ENCODE measurements at regions not wholly inside any gene's neighbourhood (a gene's known extent, or its start where the extent isn't known, plus 50 kb on each side); places are given as distances from the start of the nearest gene placed in this dataset.
"Not testable (repeated sequence)": the region's sequence is repeated elsewhere in the genome, so short reads cannot be mapped to it uniquely, and the experiment has no call there.

GRCh38 chr1:232422898-232423297, 207.0 kb downstream of the SIPA1L2 start:
- intact Hi-C loops (cut with micrococcal nuclease), result no loop called here

GRCh38 chr1:232422098-232422497, 207.8 kb downstream of the SIPA1L2 start:
- intact Hi-C loops (cut with micrococcal nuclease), result no loop called here

- intact Hi-C loops (cut with micrococcal nuclease), result no loop called here
Observed at GRCh38 chr1:232421143-232421796, 208.7 kb downstream of the SIPA1L2 start.

- intact Hi-C loops (cut with micrococcal nuclease), result no loop called here
Observed at GRCh38 chr1:232417636-232418248, 212.2 kb downstream of the SIPA1L2 start.

GRCh38 chr1:232416026-232416568, 213.8 kb downstream of the SIPA1L2 start:
- intact Hi-C loops (cut with micrococcal nuclease), result no loop called here

- intact Hi-C loops (cut with micrococcal nuclease), result not testable (repeated sequence)
Observed at GRCh38 chr1:232415481-232415880, 214.5 kb downstream of the SIPA1L2 start.

GRCh38 chr1:232414100-232414499, 215.8 kb downstream of the SIPA1L2 start:
- intact Hi-C loops (cut with micrococcal nuclease), result no loop called here

- intact Hi-C loops (cut with micrococcal nuclease), result no loop called here
Observed at GRCh38 chr1:232413674-232414073, 216.3 kb downstream of the SIPA1L2 start.

GRCh38 chr1:232409584-232409983, 220.3 kb downstream of the SIPA1L2 start:
- intact Hi-C loops (cut with micrococcal nuclease), result no loop called here

- intact Hi-C loops (cut with micrococcal nuclease), result no loop called here
Observed at GRCh38 chr1:232407120-232407519, 222.8 kb downstream of the SIPA1L2 start.

- intact Hi-C loops (cut with micrococcal nuclease), result no loop called here
Observed at GRCh38 chr1:232405781-232406180, 224.2 kb downstream of the SIPA1L2 start.

GRCh38 chr1:232404981-232405731, 224.8 kb downstream of the SIPA1L2 start:
- intact Hi-C loops (cut with micrococcal nuclease), result no loop called here

- intact Hi-C loops (cut with micrococcal nuclease), result no loop called here
Observed at GRCh38 chr1:232404227-232404626, 225.7 kb downstream of the SIPA1L2 start.

- intact Hi-C loops (cut with micrococcal nuclease), result no loop called here
Observed at GRCh38 chr1:232403017-232403714, 226.8 kb downstream of the SIPA1L2 start.

- intact Hi-C loops (cut with micrococcal nuclease), result no loop called here
Observed at GRCh38 chr1:232398823-232399222, 231.1 kb downstream of the SIPA1L2 start.

GRCh38 chr1:232393444-232394146, 236.3 kb downstream of the SIPA1L2 start:
- intact Hi-C loops (cut with micrococcal nuclease), result no loop called here

- intact Hi-C loops (cut with micrococcal nuclease), result no loop called here
Observed at GRCh38 chr1:232393010-232393409, 236.9 kb downstream of the SIPA1L2 start.

- intact Hi-C loops (cut with micrococcal nuclease), result no loop called here
Observed at GRCh38 chr1:232390590-232390989, 239.3 kb downstream of the SIPA1L2 start.

- intact Hi-C loops (cut with micrococcal nuclease), result no loop called here
Observed at GRCh38 chr1:232389744-232390143, 240.2 kb downstream of the SIPA1L2 start.

- intact Hi-C loops (cut with micrococcal nuclease), result no loop called here
Observed at GRCh38 chr1:232388363-232388762, 241.6 kb downstream of the SIPA1L2 start.
